ENCODE measurements at regions not wholly inside any gene's neighbourhood (a gene's known extent, or its start where the extent isn't known, plus 50 kb on each side); places are given as distances from the start of the nearest gene placed in this dataset.

GRCh38 chr1:232339073-232339472 is 290.9 kb downstream of the SIPA1L2 start:
- no peak overlapping the region for H3K18ac ChIP-seq (ENCODE audit: low read depth, low read length)
- no peak overlapping the region for H2BK15ac ChIP-seq (ENCODE audit: low read depth, low read length)
- H2BK5ac ChIP-seq (ENCODE audit: low read depth, low read length, poor library complexity, severe bottlenecking), result no peak overlapping the region
- H3K23ac ChIP-seq (ENCODE audit: low read depth, low read length), result no peak overlapping the region
- H4K5ac ChIP-seq (ENCODE audit: low read depth, low read length), result no peak overlapping the region
- no CpG with 5 or more reads among the region's 2 CpGs for WGBS, 2 experiments (ENCODE audit: extremely low coverage in 2 of 2, insufficient read length in 1 of 2)
- no peaks in the 10 kb centered on the region for H4K20me1 ChIP-seq (ENCODE audit: insufficient read depth, low read length)
- intact Hi-C loops (cut with micrococcal nuclease) (no loop called here), in situ Hi-C loops (cut with MboI; ENCODE audit: low sequenced_read_pairs) (no loop called here), dilution Hi-C loops (cut with HindIII; ENCODE audit: low sequenced_read_pairs, unreplicated experiment) (no loop called here)
- no peak overlapping the region for H3K27ac ChIP-seq (ENCODE audit: insufficient read depth, low read length)
- no peaks in the 10 kb centered on the region for H3K9me3 ChIP-seq (ENCODE audit: control insufficient read depth, insufficient read depth, low read length)
- H3K56ac ChIP-seq (ENCODE audit: extremely low read depth, insufficient read depth, low read length), result no peak overlapping the region
- H2AFZ ChIP-seq (replicated peaks; ENCODE audit: low read length, poor library complexity), result no peak overlapping the region
- H4K8ac ChIP-seq (ENCODE audit: low read depth in 2 of 2, low read length in 2 of 2), result no peak overlapping the region
- H3K4me3 ChIP-seq (ENCODE audit: insufficient read depth, low read depth, low read length), result no peak overlapping the region
- H3K9me1 ChIP-seq (ENCODE audit: insufficient read depth, low read length), result no peaks in the 10 kb centered on the region; the same call in 1 of the 2 replicates
- H3K4ac ChIP-seq (ENCODE audit: low read depth, low read length), result no peak overlapping the region
- no peak overlapping the region for H3K14ac ChIP-seq (replicated peaks; ENCODE audit: low read depth, low read length)
- BruUV-seq (replicated peaks), result no TSS peak
- peaks cover 4% of the 10 kb centered on the region; the same call in 1 of the 2 replicates for H3K4me1 ChIP-seq (ENCODE audit: control insufficient read depth, insufficient read depth, low read length)
- ChIA-PET CTCF (no interaction called here), POLR2A (ENCODE audit: unreplicated experiment) (no interaction called here)
- DNase-seq (no peak), ATAC-seq (ENCODE audit: low read depth) (no peak)
- no peaks in the 10 kb centered on the region for H3K79me1 ChIP-seq (ENCODE audit: low read depth in 1 of 2, low read length in 2 of 2)
- no peak overlapping the region for H2BK20ac ChIP-seq (ENCODE audit: low read depth, low read length)
- H3K27me3 ChIP-seq (ENCODE audit: control insufficient read depth, insufficient read depth, low read length), result peaks cover 13% of the 10 kb centered on the region
- H2BK120ac ChIP-seq (ENCODE audit: low read depth, low read length), result no peak overlapping the region
- TF ChIP-seq, protein P1, sequence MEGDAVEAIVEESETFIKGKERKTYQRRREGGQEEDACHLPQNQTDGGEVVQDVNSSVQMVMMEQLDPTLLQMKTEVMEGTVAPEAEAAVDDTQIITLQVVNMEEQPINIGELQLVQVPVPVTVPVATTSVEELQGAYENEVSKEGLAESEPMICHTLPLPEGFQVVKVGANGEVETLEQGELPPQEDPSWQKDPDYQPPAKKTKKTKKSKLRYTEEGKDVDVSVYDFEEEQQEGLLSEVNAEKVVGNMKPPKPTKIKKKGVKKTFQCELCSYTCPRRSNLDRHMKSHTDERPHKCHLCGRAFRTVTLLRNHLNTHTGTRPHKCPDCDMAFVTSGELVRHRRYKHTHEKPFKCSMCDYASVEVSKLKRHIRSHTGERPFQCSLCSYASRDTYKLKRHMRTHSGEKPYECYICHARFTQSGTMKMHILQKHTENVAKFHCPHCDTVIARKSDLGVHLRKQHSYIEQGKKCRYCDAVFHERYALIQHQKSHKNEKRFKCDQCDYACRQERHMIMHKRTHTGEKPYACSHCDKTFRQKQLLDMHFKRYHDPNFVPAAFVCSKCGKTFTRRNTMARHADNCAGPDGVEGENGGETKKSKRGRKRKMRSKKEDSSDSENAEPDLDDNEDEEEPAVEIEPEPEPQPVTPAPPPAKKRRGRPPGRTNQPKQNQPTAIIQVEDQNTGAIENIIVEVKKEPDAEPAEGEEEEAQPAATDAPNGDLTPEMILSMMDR (conservative IDR thresholded peaks at IDR 0.05; ENCODE audit: low read depth, low read length), result no peak
- TF ChIP-seq RCOR1 (IDR thresholded peaks at IDR 0.05; ENCODE audit: insufficient replicate concordance, low read length), result no peak
- no peak for TF ChIP-seq ELK1 (IDR thresholded peaks at IDR 0.05; ENCODE audit: borderline replicate concordance, low read depth, low read length)
- TF ChIP-seq, protein P2, sequence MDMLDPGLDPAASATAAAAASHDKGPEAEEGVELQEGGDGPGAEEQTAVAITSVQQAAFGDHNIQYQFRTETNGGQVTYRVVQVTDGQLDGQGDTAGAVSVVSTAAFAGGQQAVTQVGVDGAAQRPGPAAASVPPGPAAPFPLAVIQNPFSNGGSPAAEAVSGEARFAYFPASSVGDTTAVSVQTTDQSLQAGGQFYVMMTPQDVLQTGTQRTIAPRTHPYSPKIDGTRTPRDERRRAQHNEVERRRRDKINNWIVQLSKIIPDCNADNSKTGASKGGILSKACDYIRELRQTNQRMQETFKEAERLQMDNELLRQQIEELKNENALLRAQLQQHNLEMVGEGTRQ (IDR thresholded peaks at IDR 0.05; ENCODE audit: low read depth, low read length), result no peak
- no peak for TF ChIP-seq CEBPB (IDR thresholded peaks at IDR 0.05; ENCODE audit: low read depth, low read length)
- no peak for TF ChIP-seq SMC3 (IDR thresholded peaks at IDR 0.05; ENCODE audit: low read depth, low read length)
- TF ChIP-seq POLR2A (IDR thresholded peaks at IDR 0.05; ENCODE audit: low read depth, low read length), result no peak
- TF ChIP-seq RAD21 (IDR thresholded peaks at IDR 0.05; ENCODE audit: low read length), result no peak
- TF ChIP-seq CHD1 (IDR thresholded peaks at IDR 0.05; ENCODE audit: low read depth, low read length), result no peak
- no peak for TF ChIP-seq MAZ (IDR thresholded peaks at IDR 0.05; ENCODE audit: borderline replicate concordance, low read depth, low read length)
- TF ChIP-seq MAFK (IDR thresholded peaks at IDR 0.05; ENCODE audit: low read depth, low read length), result no peak
- TF ChIP-seq RFX5 (IDR thresholded peaks at IDR 0.05; ENCODE audit: low read depth, low read length), result no peak
- TF ChIP-seq NFE2L2 (IDR thresholded peaks at IDR 0.05; ENCODE audit: low read depth, low read length), result no peak
- no peaks in the 10 kb centered on the region for H3K36me3 ChIP-seq (ENCODE audit: control insufficient read depth, insufficient read depth, low read length)
- no peak overlapping the region for H3K9ac ChIP-seq (ENCODE audit: low read depth, low read length)
- no peak overlapping the region for H3K4me2 ChIP-seq (ENCODE audit: low read depth, low read length)
- no peak overlapping the region for H4K91ac ChIP-seq (ENCODE audit: insufficient read depth, low read depth, low read length)
- no peak overlapping the region for H2AK9ac ChIP-seq (replicated peaks; ENCODE audit: low read depth, low read length, poor library complexity)
- H2AK5ac ChIP-seq (ENCODE audit: low read depth, low read length), result no peak overlapping the region

All from IMR-90 (cell line).